ENCODE measurements at regions not wholly inside any gene's neighbourhood (a gene's known extent, or its start where the extent isn't known, plus 50 kb on each side); places are given as distances from the start of the nearest gene placed in this dataset.

GRCh38 chr4:29014555-29014954 lies 1705.6 kb upstream of the PCDH7 start:
- Mint-ChIP-seq H3K4me1 (no peaks in the 10 kb centered on the region), H3K27ac (no peak overlapping the region), H3K36me3 (no peaks in the 10 kb centered on the region), H3K27me3 (no peaks in the 10 kb centered on the region), H3K4me3 (no peak overlapping the region), H3K9me3 (peaks cover 16 to 44% (median 18%) of the 10 kb centered on the region in 5 donors)
- no peak for DNase-seq
- Histone ChIP-seq H3K9me3 (ENCODE audit: low read length) (peaks cover under 1% of the 10 kb centered on the region), H3K4me3 (ENCODE audit: low read length) (no peak overlapping the region), H3K4me1 (ENCODE audit: insufficient read depth, low read length) (no peaks in the 10 kb centered on the region), H3K27me3 (ENCODE audit: insufficient read depth, low read length, poor library complexity, severe bottlenecking) (no peaks in the 10 kb centered on the region), H3K36me3 (ENCODE audit: insufficient read depth, low read length) (no peaks in the 10 kb centered on the region), H3K27ac (ENCODE audit: low read depth, low read length) (no peak overlapping the region)
- POLR2A ChIA-PET: no interaction called here
- CTCF ChIA-PET: no interaction called here

- no peak overlapping the region for H3K4me3 Mint-ChIP-seq
- H3K27me3 ChIP-seq (ENCODE audit: insufficient read depth, low read length, poor library complexity, severe bottlenecking): no peaks in the 10 kb centered on the region
- H3K27ac Mint-ChIP-seq: no peak overlapping the region
- POLR2A ChIA-PET: no interaction called here
- H3K27ac ChIP-seq (ENCODE audit: low read depth, low read length): no peak overlapping the region
- H3K9me3 ChIP-seq (ENCODE audit: low read length): no peaks in the 10 kb centered on the region
- peaks cover 0 to 27% (median 10%) of the 10 kb centered on the region in 5 donors for H3K9me3 Mint-ChIP-seq
- H3K36me3 ChIP-seq (ENCODE audit: insufficient read depth, low read length): no peaks in the 10 kb centered on the region
- no peak overlapping the region for H3K4me3 ChIP-seq (ENCODE audit: low read length)
- no peak for DNase-seq
- H3K4me1 ChIP-seq (ENCODE audit: insufficient read depth, low read length): no peaks in the 10 kb centered on the region
- no peaks in the 10 kb centered on the region for H3K4me1 Mint-ChIP-seq
- peaks cover 0 to 3% (median 0%) of the 10 kb centered on the region in 3 donors for H3K36me3 Mint-ChIP-seq
- no peaks in the 10 kb centered on the region for H3K27me3 Mint-ChIP-seq
- CTCF ChIA-PET: no interaction called here
These were observed 1686.5 kb upstream of the PCDH7 start for GRCh38 chr4:29033703-29034102.

- H3K27ac Mint-ChIP-seq: no peak overlapping the region
- no peaks in the 10 kb centered on the region for H3K9me3 ChIP-seq (ENCODE audit: low read length)
- ChIA-PET CTCF (no interaction called here), POLR2A (no interaction called here)
- H3K4me1 ChIP-seq (ENCODE audit: insufficient read depth, low read length): no peaks in the 10 kb centered on the region
- no peaks in the 10 kb centered on the region for H3K36me3 ChIP-seq (ENCODE audit: insufficient read depth, low read length)
- DNase-seq: no peak
- no peak overlapping the region for H3K4me3 ChIP-seq (ENCODE audit: low read length)
- H3K27me3 ChIP-seq (ENCODE audit: insufficient read depth, low read length, poor library complexity, severe bottlenecking): no peaks in the 10 kb centered on the region
- peaks cover 0 to 3% (median 0%) of the 10 kb centered on the region in 3 donors for H3K36me3 Mint-ChIP-seq
- H3K9me3 Mint-ChIP-seq: peaks cover 0 to 26% (median 10%) of the 10 kb centered on the region in 5 donors
- no peak overlapping the region for H3K27ac ChIP-seq (ENCODE audit: low read depth, low read length)
- H3K4me3 Mint-ChIP-seq: no peak overlapping the region
- H3K4me1 Mint-ChIP-seq: no peaks in the 10 kb centered on the region
- H3K27me3 Mint-ChIP-seq: no peaks in the 10 kb centered on the region
These were observed 1682.7 kb upstream of the PCDH7 start for GRCh38 chr4:29037501-29037900.

GRCh38 chr4:29043411-29043810 lies 1676.8 kb upstream of the PCDH7 start:
- POLR2A ChIA-PET: no interaction called here
- Mint-ChIP-seq H3K27ac (no peak overlapping the region), H3K27me3 (no peaks in the 10 kb centered on the region), H3K4me1 (no peaks in the 10 kb centered on the region), H3K9me3 (peaks cover 0 to 30% (median 15%) of the 10 kb centered on the region in 5 donors), H3K4me3 (no peak overlapping the region), H3K36me3 (no peaks in the 10 kb centered on the region)
- Histone ChIP-seq H3K4me1 (ENCODE audit: insufficient read depth, low read length) (no peaks in the 10 kb centered on the region), H3K36me3 (ENCODE audit: insufficient read depth, low read length) (no peaks in the 10 kb centered on the region), H3K27me3 (ENCODE audit: insufficient read depth, low read length, poor library complexity, severe bottlenecking) (no peaks in the 10 kb centered on the region), H3K4me3 (ENCODE audit: low read length) (no peak overlapping the region), H3K9me3 (ENCODE audit: low read length) (peaks cover 3% of the 10 kb centered on the region), H3K27ac (ENCODE audit: low read depth, low read length) (no peak overlapping the region)
- CTCF ChIA-PET: no interaction called here
- DNase-seq: no peak

- H3K4me1 ChIP-seq (ENCODE audit: insufficient read depth, low read length): no peaks in the 10 kb centered on the region
- no peaks in the 10 kb centered on the region for H3K36me3 Mint-ChIP-seq
- no peak for DNase-seq
- H3K4me3 Mint-ChIP-seq: no peak overlapping the region
- H3K36me3 ChIP-seq (ENCODE audit: insufficient read depth, low read length): no peaks in the 10 kb centered on the region
- ChIA-PET CTCF (no interaction called here), POLR2A (no interaction called here)
- no peak overlapping the region for H3K27ac ChIP-seq (ENCODE audit: low read depth, low read length)
- peaks cover 6 to 32% (median 16%) of the 10 kb centered on the region in 5 donors for H3K9me3 Mint-ChIP-seq
- no peaks in the 10 kb centered on the region for H3K27me3 ChIP-seq (ENCODE audit: insufficient read depth, low read length, poor library complexity, severe bottlenecking)
- no peaks in the 10 kb centered on the region for H3K4me1 Mint-ChIP-seq
- peaks cover 3% of the 10 kb centered on the region for H3K9me3 ChIP-seq (ENCODE audit: low read length)
- H3K27ac Mint-ChIP-seq: no peak overlapping the region
- no peaks in the 10 kb centered on the region for H3K27me3 Mint-ChIP-seq
- no peak overlapping the region for H3K4me3 ChIP-seq (ENCODE audit: low read length)
These were observed 1674.0 kb upstream of the PCDH7 start for GRCh38 chr4:29046186-29046585.

- H3K27me3 Mint-ChIP-seq: no peaks in the 10 kb centered on the region
- peaks cover 6 to 32% (median 18%) of the 10 kb centered on the region in 5 donors for H3K9me3 Mint-ChIP-seq
- Histone ChIP-seq H3K4me3 (ENCODE audit: low read length) (no peak overlapping the region), H3K9me3 (ENCODE audit: low read length) (peaks cover 3% of the 10 kb centered on the region), H3K4me1 (ENCODE audit: insufficient read depth, low read length) (no peaks in the 10 kb centered on the region), H3K27ac (ENCODE audit: low read depth, low read length) (no peak overlapping the region), H3K27me3 (ENCODE audit: insufficient read depth, low read length, poor library complexity, severe bottlenecking) (no peaks in the 10 kb centered on the region), H3K36me3 (ENCODE audit: insufficient read depth, low read length) (no peaks in the 10 kb centered on the region)
- H3K4me3 Mint-ChIP-seq: no peak overlapping the region
- no peaks in the 10 kb centered on the region for H3K4me1 Mint-ChIP-seq
- ChIA-PET CTCF (no interaction called here), POLR2A (no interaction called here)
- no peak overlapping the region for H3K27ac Mint-ChIP-seq
- no peak for DNase-seq
- H3K36me3 Mint-ChIP-seq: no peaks in the 10 kb centered on the region
These were observed 1673.4 kb upstream of the PCDH7 start for GRCh38 chr4:29046781-29047180.

- CTCF ChIA-PET: no interaction called here
- H3K27me3 ChIP-seq (ENCODE audit: insufficient read depth, low read length, poor library complexity, severe bottlenecking): no peaks in the 10 kb centered on the region
- no peaks in the 10 kb centered on the region for H3K4me1 ChIP-seq (ENCODE audit: insufficient read depth, low read length)
- Mint-ChIP-seq H3K4me1 (no peaks in the 10 kb centered on the region), H3K27ac (no peak overlapping the region), H3K27me3 (no peaks in the 10 kb centered on the region), H3K36me3 (no peaks in the 10 kb centered on the region), H3K9me3 (peaks cover 6 to 32% (median 18%) of the 10 kb centered on the region in 5 donors), H3K4me3 (no peak overlapping the region)
- peaks cover 3% of the 10 kb centered on the region for H3K9me3 ChIP-seq (ENCODE audit: low read length)
- H3K4me3 ChIP-seq (ENCODE audit: low read length): no peak overlapping the region
- peak in 1 of 5 donors; percentile 38 for DNase-seq
- H3K36me3 ChIP-seq (ENCODE audit: insufficient read depth, low read length): no peaks in the 10 kb centered on the region
- no peak overlapping the region for H3K27ac ChIP-seq (ENCODE audit: low read depth, low read length)
- POLR2A ChIA-PET: no interaction called here
These were observed 1672.7 kb upstream of the PCDH7 start for GRCh38 chr4:29047341-29048041.

- Histone ChIP-seq H3K27ac (ENCODE audit: low read depth, low read length) (no peak overlapping the region), H3K9me3 (ENCODE audit: low read length) (peaks cover under 1% of the 10 kb centered on the region), H3K27me3 (ENCODE audit: insufficient read depth, low read length, poor library complexity, severe bottlenecking) (no peaks in the 10 kb centered on the region), H3K4me1 (ENCODE audit: insufficient read depth, low read length) (no peaks in the 10 kb centered on the region), H3K36me3 (ENCODE audit: insufficient read depth, low read length) (no peaks in the 10 kb centered on the region), H3K4me3 (ENCODE audit: low read length) (no peak overlapping the region)
- no peak overlapping the region for H3K4me3 Mint-ChIP-seq
- ChIA-PET POLR2A (no interaction called here), CTCF (no interaction called here)
- no peaks in the 10 kb centered on the region for H3K36me3 Mint-ChIP-seq
- no peaks in the 10 kb centered on the region for H3K4me1 Mint-ChIP-seq
- no peak for DNase-seq
- H3K27ac Mint-ChIP-seq: no peak overlapping the region
- H3K9me3 Mint-ChIP-seq: peaks cover 6 to 26% (median 17%) of the 10 kb centered on the region in 5 donors
- no peaks in the 10 kb centered on the region for H3K27me3 Mint-ChIP-seq
These were observed 1668.7 kb upstream of the PCDH7 start for GRCh38 chr4:29051381-29051965.
